K562 (cell line): ENCODE measurements at regions not wholly inside any gene's neighbourhood (a gene's known extent, or its start where the extent isn't known, plus 50 kb on each side); places are given as distances from the start of the nearest gene placed in this dataset.
A peak's percentile ranks its signal among the peaks of the same experiment; 100 is the strongest.

Experiments used
- ATAC-seq: fragments of 200-7000 bp; cut with Tn5 transposase; 3 replicates; pipeline ENCODE4 v1.9.1; 2020; ENCODE audit warnings: moderate library complexity
- BruUV-seq: library from RNA; stranded (reverse); fragments of 400-500 nt; replicated peaks from 2 replicates; lab custom pipeline; 2021; lab: Mats Ljungman, UMichigan
- CTCF ChIA-PET: fragments of 300-600 bp; formaldehyde crosslinking; extraction: SDS; loops from one replicate; lab custom pipeline; 2021; ENCODE audit warnings: low intra/inter-chr PET ratio; lab: Yijun Ruan, JAX
- POLR2A ChIA-PET: fragments of 300-600, 350-650 bp; sonication (Branson Sonifier 250); formaldehyde crosslinking; extraction: SDS; loops from one replicate; lab custom pipeline; 2021; ENCODE audit warnings: antibody characterized with exemption, inconsistent platforms; lab: Yijun Ruan, JAX
- DNase-seq, 4 experiments: peaks; one replicate each; pipeline versions ENCODE4 v3.0.0 to v3.0.0-alpha.2; 2011 to 2018; ENCODE audit warnings: low spot score in 3 of 4, mixed read lengths in 3 of 4; ENCODE audit errors: extremely low read depth in 1 of 4
- FAIRE-seq: peaks from 2 replicates; lab custom pipeline; 2011; peaks lifted over from hg19 to GRCh38; lab: Jason Lieb, UNC
- H2AFZ ChIP-seq: 2 replicates; pipeline ENCODE4 v1.6.0; 2011; ENCODE audit warnings: low read depth, low read length, control low read depth, inconsistent platforms
- H3K27ac ChIP-seq: fragments of 200-600 bp; 3 replicates; pipeline ENCODE4 v1.8.0; 2011; ENCODE audit warnings: low read depth, mild to moderate bottlenecking, control low read depth, inconsistent platforms, low read length, moderate library complexity, mixed read lengths; ENCODE audit errors: extremely low read depth
- H3K27me3 ChIP-seq, 2 experiments: fragments of 300-600 bp in 1 of 2; 2 replicates in 1 of 2; 3 replicates in 1 of 2; pipeline versions ENCODE4 v1.6.0 to v1.8.0; 2011; ENCODE audit warnings: inconsistent platforms in 2 of 2, low read length in 2 of 2, mild to moderate bottlenecking in 1 of 2, mixed read lengths in 1 of 2, moderate library complexity in 1 of 2; ENCODE audit not compliant: control insufficient read depth in 2 of 2, insufficient read depth in 2 of 2
- H3K36me3 ChIP-seq: fragments of 300-600 bp; 3 replicates; pipeline ENCODE4 v1.8.0; 2011; ENCODE audit warnings: mild to moderate bottlenecking, low read length, inconsistent platforms; ENCODE audit not compliant: control insufficient read depth, insufficient read depth
- H3K4me1 ChIP-seq, 2 experiments: fragments of 200-600 bp in 1 of 2; replicated peaks in 1 of 2; 2 replicates in 1 of 2; 3 replicates in 1 of 2; pipeline versions ENCODE4 v1.5.1 to v1.8.0; 2011; ENCODE audit warnings: inconsistent platforms in 2 of 2, low read length in 2 of 2, mild to moderate bottlenecking in 1 of 2, mixed read lengths in 1 of 2, moderate library complexity in 1 of 2; ENCODE audit not compliant: control insufficient read depth in 2 of 2, insufficient read depth in 2 of 2
- H3K4me2 ChIP-seq: 2 replicates; pipeline ENCODE4 v1.6.1; 2011; ENCODE audit warnings: low read length, control low read depth, inconsistent platforms, mixed read lengths; ENCODE audit not compliant: insufficient read depth
- H3K4me3 ChIP-seq: fragments of 200-600 bp; sonication (generic), shearing (Covaris generic); 2 replicates; pipeline ENCODE4 v1.5.1; 2016; ENCODE audit warnings: control low read depth, inconsistent platforms
- H3K79me2 ChIP-seq: fragments of 200-600 bp; 3 replicates; pipeline ENCODE4 v1.8.0; 2011; ENCODE audit warnings: low read length, inconsistent platforms; ENCODE audit not compliant: control insufficient read depth, insufficient read depth
- H3K9ac ChIP-seq, 2 experiments: 2 replicates each; pipeline versions ENCODE4 v1.6.0 to v1.6.1; 2011; ENCODE audit warnings: low read depth in 2 of 2, low read length in 2 of 2, control low read depth in 1 of 2, inconsistent platforms in 1 of 2, mild to moderate bottlenecking in 1 of 2, mixed read lengths in 1 of 2; ENCODE audit not compliant: insufficient read depth in 1 of 2
- H3K9me1 ChIP-seq: one replicate; pipeline ENCODE4 v1.6.0; 2011; ENCODE audit warnings: inconsistent platforms, mild to moderate bottlenecking, low read length, moderate library complexity; ENCODE audit not compliant: control insufficient read depth, insufficient read depth
- H3K9me3 ChIP-seq: replicated peaks from 2 replicates; pipeline ENCODE4 v1.5.1; 2011; ENCODE audit warnings: low read depth, low read length, inconsistent platforms; ENCODE audit not compliant: control insufficient read depth, insufficient read depth
- H4K20me1 ChIP-seq: replicated peaks from 2 replicates; pipeline ENCODE4 v1.6.1; 2011; ENCODE audit warnings: low read length, inconsistent platforms, mixed read lengths; ENCODE audit not compliant: control insufficient read depth, insufficient read depth
- FOXK1 ChIP-seq: sonication (generic); formaldehyde crosslinking; IDR thresholded peaks from 2 replicates; pipeline ENCODE4 v1.8.0; 2022; ENCODE audit warnings: missing genetic modification reagents, mild to moderate bottlenecking, borderline replicate concordance
- GATA2 ChIP-seq: sonication (generic); formaldehyde crosslinking; IDR thresholded peaks from 2 replicates; pipeline ENCODE4 v1.4.0; 2020; ENCODE audit warnings: mild to moderate bottlenecking, missing genetic modification reagents
- GTF2A2 ChIP-seq: IDR thresholded peaks from 2 replicates; pipeline ENCODE4 v1.6.1; 2016; ENCODE audit warnings: mild to moderate bottlenecking, missing genetic modification characterization, missing compliant biosample characterization
- HDAC3 ChIP-seq: fragments of 450-650 bp; IDR thresholded peaks from 2 replicates; pipeline ENCODE4 v1.6.1; 2018; ENCODE audit warnings: borderline replicate concordance, mild to moderate bottlenecking, moderate library complexity; ENCODE audit not compliant: partially characterized antibody
- NONO ChIP-seq, 2 experiments: fragments of 200-400 bp in 1 of 2; fragments of 450-650 bp in 1 of 2; formaldehyde crosslinking in 1 of 2; IDR thresholded peaks; 2 replicates each; pipeline ENCODE4 v1.6.1; 2017; ENCODE audit warnings: low read depth in 2 of 2, mild to moderate bottlenecking in 2 of 2, moderate library complexity in 2 of 2, low read length in 1 of 2
- PREB ChIP-seq: sonication (generic); formaldehyde crosslinking; IDR thresholded peaks from 2 replicates; pipeline ENCODE4 v1.8.1; 2023; ENCODE audit warnings: mild to moderate bottlenecking, missing genetic modification reagents
- RFX7 ChIP-seq: fragments of 250-450 bp; sonication (Bioruptor Pico); IDR thresholded peaks from 2 replicates; pipeline ENCODE4 v1.5.1; 2021; ENCODE audit warnings: mild to moderate bottlenecking
- SMAD1 ChIP-seq: fragments of 150-350 bp; IDR thresholded peaks from 2 replicates; pipeline ENCODE4 v1.6.1; 2014; ENCODE audit warnings: low read length, low read depth; ENCODE audit not compliant: partially characterized antibody
- SP2 ChIP-seq: IDR thresholded peaks from 2 replicates; pipeline ENCODE4 v1.6.1; 2011; ENCODE audit warnings: mild to moderate bottlenecking, low read depth, low read length, moderate library complexity; ENCODE audit not compliant: poor library complexity, severe bottlenecking; ENCODE audit errors: extremely low read depth
- XRCC5 ChIP-seq: fragments of 200-400 bp; formaldehyde crosslinking; IDR thresholded peaks from 2 replicates; pipeline ENCODE4 v1.6.1; 2017; ENCODE audit warnings: low read depth, mild to moderate bottlenecking, low read length
- ZBTB5 ChIP-seq: fragments of 450-650 bp; IDR thresholded peaks from 2 replicates; pipeline ENCODE4 v1.6.1; 2017; ENCODE audit warnings: antibody characterized with exemption
- ZFP36 ChIP-seq: fragments of 150-350 bp; IDR thresholded peaks from 2 replicates; pipeline ENCODE4 v1.6.1; 2018; ENCODE audit warnings: low read length, low read depth; ENCODE audit not compliant: partially characterized antibody
- ZNF12 ChIP-seq: sonication (generic); formaldehyde crosslinking; IDR thresholded peaks from 2 replicates; pipeline ENCODE4 v1.4.0; 2020; ENCODE audit warnings: mild to moderate bottlenecking, missing genetic modification reagents
- ZNF57 ChIP-seq: fragments of 450-650 bp; formaldehyde crosslinking; IDR thresholded peaks from 2 replicates; pipeline ENCODE4 v1.4.0; 2020; ENCODE audit warnings: mild to moderate bottlenecking, moderate library complexity
- ZNF699 ChIP-seq: fragments of 250-450 bp; sonication (Bioruptor Pico); IDR thresholded peaks from 2 replicates; pipeline ENCODE4 v1.8.0; 2021; ENCODE audit warnings: mild to moderate bottlenecking, moderate library complexity; ENCODE audit not compliant: insufficient replicate concordance
- ZSCAN32 ChIP-seq: fragments of 450-650 bp; formaldehyde crosslinking; IDR thresholded peaks from 2 replicates; pipeline ENCODE4 v1.4.0; 2020; ENCODE audit warnings: mild to moderate bottlenecking, moderate library complexity
- WGBS: fragments of 100-300 bp; shearing (Covaris generic); methylation state at CpG from one replicate; pipeline ENCODE4 v1.1.6; 2016; ENCODE audit warnings: low coverage, mixed read lengths; ENCODE audit not compliant: insufficient coverage; ENCODE audit errors: missing lambda C conversion rate; 5-methylcytosine and 5-hydroxymethylcytosine counted together
- in situ Hi-C: fragments of 300-500 bp; cut with MboI; formaldehyde crosslinking; loops from 4 replicates; pipeline ENCODE4 v1.15.0; 2018; ENCODE audit warnings: inconsistent platforms, mixed read lengths
- intact Hi-C: fragments of 100-400 bp; cut with micrococcal nuclease; formaldehyde crosslinking; loops from 2 replicates; pipeline ENCODE4 v1.14.2; 2022
- TF ChIP-seq, protein P1 (sequence below): sonication (generic); formaldehyde crosslinking; IDR thresholded peaks from 2 replicates; pipeline ENCODE4 v1.8.1; 2023; ENCODE audit warnings: mild to moderate bottlenecking, missing genetic modification reagents

DNA sequence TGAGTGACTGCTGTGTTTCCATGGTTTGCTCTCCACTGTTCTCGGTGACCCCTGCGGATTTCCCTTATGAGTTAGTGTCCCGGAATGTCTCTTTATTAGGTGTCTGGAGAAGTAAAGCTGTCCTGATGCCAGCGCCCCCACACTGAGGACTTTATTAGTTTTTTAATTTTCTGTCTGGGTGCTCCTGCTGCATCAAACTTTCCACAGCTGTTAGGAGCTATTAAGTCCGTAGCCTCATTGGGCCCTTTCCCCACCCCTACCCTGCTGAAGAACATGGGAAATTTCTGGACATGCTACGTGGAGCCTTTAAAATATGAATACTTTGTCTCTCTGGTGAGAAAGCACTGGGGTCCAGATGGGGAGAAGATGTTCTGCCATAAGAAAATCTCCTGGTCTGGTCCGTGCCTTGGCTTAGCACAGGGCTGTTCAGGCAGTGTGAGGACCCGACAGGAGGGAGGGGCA, 161.7 kb upstream of the HES1 start:
- ChIA-PET POLR2A (interaction anchor here (0.5 to 0.8 kb wide), 2 partner anchors 11 to 136 kb away, joined by 3 to 4 read pairs; no protein-coding TSS in a partner anchor), CTCF (no interaction called here)
- Histone ChIP-seq H3K9me3 (no peaks in the 10 kb centered on the region), H3K9me1 (no peaks in the 10 kb centered on the region), H3K9ac (no peak overlapping the region), H3K27me3 (no peaks in the 10 kb centered on the region), H3K36me3 (no peaks in the 10 kb centered on the region), H3K4me2 (no peak overlapping the region), H2AFZ (peak overlapping the region; percentile 87; the same call in 1 of the 2 replicates), H3K79me2 (no peaks in the 10 kb centered on the region), H3K4me1 (peaks cover 6 to 30% of the 10 kb centered on the region in 2 experiments; a peak in 4 of 5 replicates), H3K4me3 (no peak overlapping the region), H3K27ac (no peak overlapping the region), H4K20me1 (no peaks in the 10 kb centered on the region)
- DNase-seq (no peak), FAIRE-seq (no peak), ATAC-seq (no peak)
- BruUV-seq: no TSS peak
- intact Hi-C loops (loop anchor here (10.0 kb wide), 1 partner anchor 161 kb away; the partner anchor contains the start of gene HES1), in situ Hi-C loops (no loop called here)
- WGBS: 74% methylated on average over 7 of the region's 8 CpGs
- TF ChIP-seq, protein P1, sequence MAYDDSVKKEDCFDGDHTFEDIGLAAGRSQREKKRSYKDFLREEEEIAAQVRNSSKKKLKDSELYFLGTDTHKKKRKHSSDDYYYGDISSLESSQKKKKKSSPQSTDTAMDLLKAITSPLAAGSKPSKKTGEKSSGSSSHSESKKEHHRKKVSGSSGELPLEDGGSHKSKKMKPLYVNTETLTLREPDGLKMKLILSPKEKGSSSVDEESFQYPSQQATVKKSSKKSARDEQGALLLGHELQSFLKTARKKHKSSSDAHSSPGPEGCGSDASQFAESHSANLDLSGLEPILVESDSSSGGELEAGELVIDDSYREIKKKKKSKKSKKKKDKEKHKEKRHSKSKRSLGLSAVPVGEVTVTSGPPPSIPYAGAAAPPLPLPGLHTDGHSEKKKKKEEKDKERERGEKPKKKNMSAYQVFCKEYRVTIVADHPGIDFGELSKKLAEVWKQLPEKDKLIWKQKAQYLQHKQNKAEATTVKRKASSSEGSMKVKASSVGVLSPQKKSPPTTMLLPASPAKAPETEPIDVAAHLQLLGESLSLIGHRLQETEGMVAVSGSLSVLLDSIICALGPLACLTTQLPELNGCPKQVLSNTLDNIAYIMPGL (CRISPR knock-in tag): no peak
- TF ChIP-seq GATA2 (CRISPR knock-in tag) (no peak), ZNF12 (CRISPR knock-in tag) (no peak), SMAD1 (no peak), ZBTB5 (no peak), HDAC3 (no peak), ZFP36 (no peak), ZNF699 (CRISPR knock-in tag) (no peak), NONO (IDR thresholded peaks at IDR 0.05; ENCODE audit: low read depth in 2 of 2, low read length in 1 of 2) (no peak), PREB (CRISPR knock-in tag) (no peak), XRCC5 (no peak), RFX7 (CRISPR knock-in tag) (no peak), SP2 (no peak), GTF2A2 (tag) (no peak), FOXK1 (CRISPR knock-in tag) (no peak), ZNF57 (no peak), ZSCAN32 (no peak)
